ENCODE measurements at regions not wholly inside any gene's neighbourhood (a gene's known extent, or its start where the extent isn't known, plus 50 kb on each side); places are given as distances from the start of the nearest gene placed in this dataset.

DNA sequence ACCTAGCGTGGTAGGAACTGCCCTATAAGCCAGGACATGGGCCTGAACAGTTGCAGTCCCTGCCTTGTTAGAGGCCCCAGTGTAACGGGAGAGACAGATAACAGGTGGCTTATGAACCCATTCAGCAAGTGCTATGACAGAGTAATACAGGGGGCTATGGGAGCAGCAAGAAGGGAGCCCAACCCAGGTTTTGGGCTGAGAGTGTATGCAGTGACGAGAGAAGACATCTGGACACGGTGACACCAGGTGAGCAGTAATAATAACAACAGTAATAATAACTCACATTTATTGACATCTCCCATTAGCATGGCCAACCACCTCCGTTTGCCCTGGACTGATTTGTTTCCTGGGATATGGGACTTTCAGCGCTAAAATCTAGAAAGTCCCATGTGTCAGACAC lies 100.8 kb downstream of the IRX5 start:
- TF ChIP-seq, protein P1, sequence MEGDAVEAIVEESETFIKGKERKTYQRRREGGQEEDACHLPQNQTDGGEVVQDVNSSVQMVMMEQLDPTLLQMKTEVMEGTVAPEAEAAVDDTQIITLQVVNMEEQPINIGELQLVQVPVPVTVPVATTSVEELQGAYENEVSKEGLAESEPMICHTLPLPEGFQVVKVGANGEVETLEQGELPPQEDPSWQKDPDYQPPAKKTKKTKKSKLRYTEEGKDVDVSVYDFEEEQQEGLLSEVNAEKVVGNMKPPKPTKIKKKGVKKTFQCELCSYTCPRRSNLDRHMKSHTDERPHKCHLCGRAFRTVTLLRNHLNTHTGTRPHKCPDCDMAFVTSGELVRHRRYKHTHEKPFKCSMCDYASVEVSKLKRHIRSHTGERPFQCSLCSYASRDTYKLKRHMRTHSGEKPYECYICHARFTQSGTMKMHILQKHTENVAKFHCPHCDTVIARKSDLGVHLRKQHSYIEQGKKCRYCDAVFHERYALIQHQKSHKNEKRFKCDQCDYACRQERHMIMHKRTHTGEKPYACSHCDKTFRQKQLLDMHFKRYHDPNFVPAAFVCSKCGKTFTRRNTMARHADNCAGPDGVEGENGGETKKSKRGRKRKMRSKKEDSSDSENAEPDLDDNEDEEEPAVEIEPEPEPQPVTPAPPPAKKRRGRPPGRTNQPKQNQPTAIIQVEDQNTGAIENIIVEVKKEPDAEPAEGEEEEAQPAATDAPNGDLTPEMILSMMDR (IDR thresholded peaks at IDR 0.05) = no peak
- TF ChIP-seq ZFX (IDR thresholded peaks at IDR 0.05; ENCODE audit: borderline replicate concordance) = no peak

Measured in 22Rv1 (cell line).